ENCODE measurements at regions not wholly inside any gene's neighbourhood (a gene's known extent, or its start where the extent isn't known, plus 50 kb on each side); places are given as distances from the start of the nearest gene placed in this dataset.
A peak's percentile ranks its signal among the peaks of the same experiment; 100 is the strongest.
"Not testable (repeated sequence)": the region's sequence is repeated elsewhere in the genome, so short reads cannot be mapped to it uniquely, and the experiment has no call there.

GRCh38 chr2:171266102-171266501 lies 105.4 kb upstream of the TLK1 start:
- no peak for DNase-seq

- not testable (repeated sequence) for DNase-seq
These were observed 100.8 kb upstream of the TLK1 start for GRCh38 chr2:171261529-171261928.

- DNase-seq: no peak
These were observed 100.1 kb upstream of the TLK1 start for GRCh38 chr2:171260471-171261424.

GRCh38 chr2:171254666-171255065 lies 94.0 kb upstream of the TLK1 start:
- DNase-seq: no peak

GRCh38 chr2:171253900-171254650 lies 93.4 kb upstream of the TLK1 start:
- no peak for DNase-seq

- no peak for DNase-seq
These were observed 92.6 kb upstream of the TLK1 start for GRCh38 chr2:171253279-171253678.

GRCh38 chr2:171249689-171250088 lies 89.0 kb upstream of the TLK1 start:
- DNase-seq: no peak

- no peak for DNase-seq
These were observed 87.3 kb upstream of the TLK1 start for GRCh38 chr2:171247741-171248662.

GRCh38 chr2:171244970-171245782 lies 84.5 kb upstream of the TLK1 start:
- no peak for DNase-seq

- no peak for DNase-seq
These were observed 83.8 kb upstream of the TLK1 start for GRCh38 chr2:171244466-171244969.

- no peak for DNase-seq
These were observed 81.1 kb upstream of the TLK1 start for GRCh38 chr2:171241771-171242170.

- DNase-seq: no peak
These were observed 78.3 kb upstream of the TLK1 start for GRCh38 chr2:171238946-171239345.

- no peak for DNase-seq
These were observed 77.2 kb upstream of the TLK1 start for GRCh38 chr2:171237751-171238505.

- DNase-seq: no peak
These were observed 74.7 kb upstream of the TLK1 start for GRCh38 chr2:171235262-171235881.

- DNase-seq: no peak
These were observed 69.5 kb upstream of the TLK1 start for GRCh38 chr2:171230176-171230575.

- DNase-seq: no peak
These were observed 68.1 kb upstream of the TLK1 start for GRCh38 chr2:171228826-171229225.

- DNase-seq: no peak
These were observed 66.5 kb upstream of the TLK1 start for GRCh38 chr2:171227066-171227782.

- peak in 1 of 14 donors; percentile 58 for DNase-seq
These were observed 65.8 kb upstream of the TLK1 start for GRCh38 chr2:171226461-171226860.

- DNase-seq: no peak
These were observed 65.3 kb upstream of the TLK1 start for GRCh38 chr2:171225989-171226388.

Measured in C1 segment of cervical spinal cord (tissue), 14 donors.